ENCODE measurements at regions not wholly inside any gene's neighbourhood (a gene's known extent, or its start where the extent isn't known, plus 50 kb on each side); places are given as distances from the start of the nearest gene placed in this dataset.
A peak's percentile ranks its signal among the peaks of the same experiment; 100 is the strongest.

- no peak for TF ChIP-seq NR2C1 (IDR thresholded peaks at IDR 0.05)
- TF ChIP-seq CTCF (IDR thresholded peaks at IDR 0.05 in 2 of 3, conservative IDR thresholded peaks at IDR 0.05 in 1 of 3; ENCODE audit: control insufficient read depth in 2 of 3, extremely low read depth in 1 of 3, insufficient read depth in 1 of 3, low read depth in 3 of 3, low read length in 3 of 3) = no peak
- TF ChIP-seq MYB (IDR thresholded peaks at IDR 0.05; ENCODE audit: borderline replicate concordance, low read depth, low read length) = no peak
- TF ChIP-seq ZSCAN29 (IDR thresholded peaks at IDR 0.05) = no peak
- TF ChIP-seq NFIC (IDR thresholded peaks at IDR 0.05; ENCODE audit: low read depth, low read length) = no peak
- no peak for TF ChIP-seq E4F1 (IDR thresholded peaks at IDR 0.05; ENCODE audit: borderline replicate concordance, partially characterized antibody)
- TF ChIP-seq, protein P1, sequence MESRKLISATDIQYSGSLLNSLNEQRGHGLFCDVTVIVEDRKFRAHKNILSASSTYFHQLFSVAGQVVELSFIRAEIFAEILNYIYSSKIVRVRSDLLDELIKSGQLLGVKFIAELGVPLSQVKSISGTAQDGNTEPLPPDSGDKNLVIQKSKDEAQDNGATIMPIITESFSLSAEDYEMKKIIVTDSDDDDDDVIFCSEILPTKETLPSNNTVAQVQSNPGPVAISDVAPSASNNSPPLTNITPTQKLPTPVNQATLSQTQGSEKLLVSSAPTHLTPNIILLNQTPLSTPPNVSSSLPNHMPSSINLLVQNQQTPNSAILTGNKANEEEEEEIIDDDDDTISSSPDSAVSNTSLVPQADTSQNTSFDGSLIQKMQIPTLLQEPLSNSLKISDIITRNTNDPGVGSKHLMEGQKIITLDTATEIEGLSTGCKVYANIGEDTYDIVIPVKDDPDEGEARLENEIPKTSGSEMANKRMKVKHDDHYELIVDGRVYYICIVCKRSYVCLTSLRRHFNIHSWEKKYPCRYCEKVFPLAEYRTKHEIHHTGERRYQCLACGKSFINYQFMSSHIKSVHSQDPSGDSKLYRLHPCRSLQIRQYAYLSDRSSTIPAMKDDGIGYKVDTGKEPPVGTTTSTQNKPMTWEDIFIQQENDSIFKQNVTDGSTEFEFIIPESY (IDR thresholded peaks at IDR 0.05) = no peak
- TF ChIP-seq RUNX3 (IDR thresholded peaks at IDR 0.05; ENCODE audit: low read length) = peak; percentile 51; the same call in 1 of the 2 replicates
- TF ChIP-seq GATAD2B (conservative IDR thresholded peaks at IDR 0.05; ENCODE audit: low read depth) = no peak
- no peak for TF ChIP-seq SIX5 (IDR thresholded peaks at IDR 0.05; ENCODE audit: low read depth, low read length, severe bottlenecking)
- no peak for TF ChIP-seq KLF5 (IDR thresholded peaks at IDR 0.05; ENCODE audit: partially characterized antibody)
- no peak for TF ChIP-seq ZNF24 (IDR thresholded peaks at IDR 0.05)
- peak in 1 of 2 experiments; percentile 25; a peak in 1 of 4 replicates for TF ChIP-seq IKZF2 (IDR thresholded peaks at IDR 0.05)
- TF ChIP-seq, protein P2, sequence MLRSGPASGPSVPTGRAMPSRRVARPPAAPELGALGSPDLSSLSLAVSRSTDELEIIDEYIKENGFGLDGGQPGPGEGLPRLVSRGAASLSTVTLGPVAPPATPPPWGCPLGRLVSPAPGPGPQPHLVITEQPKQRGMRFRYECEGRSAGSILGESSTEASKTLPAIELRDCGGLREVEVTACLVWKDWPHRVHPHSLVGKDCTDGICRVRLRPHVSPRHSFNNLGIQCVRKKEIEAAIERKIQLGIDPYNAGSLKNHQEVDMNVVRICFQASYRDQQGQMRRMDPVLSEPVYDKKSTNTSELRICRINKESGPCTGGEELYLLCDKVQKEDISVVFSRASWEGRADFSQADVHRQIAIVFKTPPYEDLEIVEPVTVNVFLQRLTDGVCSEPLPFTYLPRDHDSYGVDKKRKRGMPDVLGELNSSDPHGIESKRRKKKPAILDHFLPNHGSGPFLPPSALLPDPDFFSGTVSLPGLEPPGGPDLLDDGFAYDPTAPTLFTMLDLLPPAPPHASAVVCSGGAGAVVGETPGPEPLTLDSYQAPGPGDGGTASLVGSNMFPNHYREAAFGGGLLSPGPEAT (IDR thresholded peaks at IDR 0.05; ENCODE audit: low read depth) = peak; percentile 64; the same call in 1 of the 2 replicates
- TF ChIP-seq, protein P3, sequence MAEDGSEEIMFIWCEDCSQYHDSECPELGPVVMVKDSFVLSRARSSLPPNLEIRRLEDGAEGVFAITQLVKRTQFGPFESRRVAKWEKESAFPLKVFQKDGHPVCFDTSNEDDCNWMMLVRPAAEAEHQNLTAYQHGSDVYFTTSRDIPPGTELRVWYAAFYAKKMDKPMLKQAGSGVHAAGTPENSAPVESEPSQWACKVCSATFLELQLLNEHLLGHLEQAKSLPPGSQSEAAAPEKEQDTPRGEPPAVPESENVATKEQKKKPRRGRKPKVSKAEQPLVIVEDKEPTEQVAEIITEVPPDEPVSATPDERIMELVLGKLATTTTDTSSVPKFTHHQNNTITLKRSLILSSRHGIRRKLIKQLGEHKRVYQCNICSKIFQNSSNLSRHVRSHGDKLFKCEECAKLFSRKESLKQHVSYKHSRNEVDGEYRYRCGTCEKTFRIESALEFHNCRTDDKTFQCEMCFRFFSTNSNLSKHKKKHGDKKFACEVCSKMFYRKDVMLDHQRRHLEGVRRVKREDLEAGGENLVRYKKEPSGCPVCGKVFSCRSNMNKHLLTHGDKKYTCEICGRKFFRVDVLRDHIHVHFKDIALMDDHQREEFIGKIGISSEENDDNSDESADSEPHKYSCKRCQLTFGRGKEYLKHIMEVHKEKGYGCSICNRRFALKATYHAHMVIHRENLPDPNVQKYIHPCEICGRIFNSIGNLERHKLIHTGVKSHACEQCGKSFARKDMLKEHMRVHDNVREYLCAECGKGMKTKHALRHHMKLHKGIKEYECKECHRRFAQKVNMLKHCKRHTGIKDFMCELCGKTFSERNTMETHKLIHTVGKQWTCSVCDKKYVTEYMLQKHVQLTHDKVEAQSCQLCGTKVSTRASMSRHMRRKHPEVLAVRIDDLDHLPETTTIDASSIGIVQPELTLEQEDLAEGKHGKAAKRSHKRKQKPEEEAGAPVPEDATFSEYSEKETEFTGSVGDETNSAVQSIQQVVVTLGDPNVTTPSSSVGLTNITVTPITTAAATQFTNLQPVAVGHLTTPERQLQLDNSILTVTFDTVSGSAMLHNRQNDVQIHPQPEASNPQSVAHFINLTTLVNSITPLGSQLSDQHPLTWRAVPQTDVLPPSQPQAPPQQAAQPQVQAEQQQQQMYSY (CRISPR knock-in tag; IDR thresholded peaks at IDR 0.05) = no peak
- no peak for TF ChIP-seq ESRRA (IDR thresholded peaks at IDR 0.05; ENCODE audit: low read length)
- TF ChIP-seq, protein P4, sequence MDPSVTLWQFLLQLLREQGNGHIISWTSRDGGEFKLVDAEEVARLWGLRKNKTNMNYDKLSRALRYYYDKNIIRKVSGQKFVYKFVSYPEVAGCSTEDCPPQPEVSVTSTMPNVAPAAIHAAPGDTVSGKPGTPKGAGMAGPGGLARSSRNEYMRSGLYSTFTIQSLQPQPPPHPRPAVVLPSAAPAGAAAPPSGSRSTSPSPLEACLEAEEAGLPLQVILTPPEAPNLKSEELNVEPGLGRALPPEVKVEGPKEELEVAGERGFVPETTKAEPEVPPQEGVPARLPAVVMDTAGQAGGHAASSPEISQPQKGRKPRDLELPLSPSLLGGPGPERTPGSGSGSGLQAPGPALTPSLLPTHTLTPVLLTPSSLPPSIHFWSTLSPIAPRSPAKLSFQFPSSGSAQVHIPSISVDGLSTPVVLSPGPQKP (IDR thresholded peaks at IDR 0.05; ENCODE audit: low read depth, low read length) = no peak
- no peak for TF ChIP-seq WRNIP1 (IDR thresholded peaks at IDR 0.05; ENCODE audit: borderline replicate concordance, low read depth, low read length)
These were observed 737.1 kb downstream of the INHBA start (continued) for GRCh38 chr7:40965774-40966173.

Data from GM12878 (cell line).